ENCODE measurements at regions not wholly inside any gene's neighbourhood (a gene's known extent, or its start where the extent isn't known, plus 50 kb on each side); places are given as distances from the start of the nearest gene placed in this dataset.
A peak's percentile ranks its signal among the peaks of the same experiment; 100 is the strongest.

DNA sequence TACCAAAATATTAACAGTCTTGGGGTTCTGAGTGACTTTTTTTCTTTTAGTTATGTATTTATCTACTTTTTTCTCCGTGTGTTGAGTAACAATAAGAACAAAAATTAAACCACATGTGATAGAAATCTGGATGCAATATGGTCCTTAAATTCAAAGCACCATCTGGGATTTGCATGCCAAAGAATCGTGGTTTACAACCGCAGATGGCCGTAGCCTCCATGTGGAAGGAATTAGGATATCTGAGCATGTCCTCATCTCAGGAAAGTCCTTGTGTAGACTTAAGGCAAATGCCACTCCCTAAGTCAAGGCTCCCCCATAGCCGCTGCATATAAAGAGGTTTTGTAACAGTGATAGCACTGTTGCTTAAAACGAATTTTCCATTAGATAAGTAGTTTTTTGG, 304.0 kb downstream of the ZEB1 start:
- Histone ChIP-seq H3K27me3 (no peaks in the 10 kb centered on the region), H3K36me3 (no peaks in the 10 kb centered on the region), H3K27ac (no peak overlapping the region), H3K4me3 (no peak overlapping the region), H3K9me3 (replicated peaks) (peaks cover 10% of the 10 kb centered on the region), H3K4me1 (peaks cover 35% of the 10 kb centered on the region)
- DNase-seq, result peak in 1 of 2 experiments; percentile 28

- no peak overlapping the region for H3K4me3 ChIP-seq
- no peaks in the 10 kb centered on the region for H3K36me3 ChIP-seq
- peaks cover 10% of the 10 kb centered on the region for H3K9me3 ChIP-seq (replicated peaks)
- no peak for DNase-seq
- no peaks in the 10 kb centered on the region for H3K27me3 ChIP-seq
- H3K4me1 ChIP-seq, result peaks cover 37% of the 10 kb centered on the region
- H3K27ac ChIP-seq, result peak overlapping the region; percentile 82
Observed at GRCh38 chr10:31621733-31622132, 302.7 kb downstream of the ZEB1 start.

DNA sequence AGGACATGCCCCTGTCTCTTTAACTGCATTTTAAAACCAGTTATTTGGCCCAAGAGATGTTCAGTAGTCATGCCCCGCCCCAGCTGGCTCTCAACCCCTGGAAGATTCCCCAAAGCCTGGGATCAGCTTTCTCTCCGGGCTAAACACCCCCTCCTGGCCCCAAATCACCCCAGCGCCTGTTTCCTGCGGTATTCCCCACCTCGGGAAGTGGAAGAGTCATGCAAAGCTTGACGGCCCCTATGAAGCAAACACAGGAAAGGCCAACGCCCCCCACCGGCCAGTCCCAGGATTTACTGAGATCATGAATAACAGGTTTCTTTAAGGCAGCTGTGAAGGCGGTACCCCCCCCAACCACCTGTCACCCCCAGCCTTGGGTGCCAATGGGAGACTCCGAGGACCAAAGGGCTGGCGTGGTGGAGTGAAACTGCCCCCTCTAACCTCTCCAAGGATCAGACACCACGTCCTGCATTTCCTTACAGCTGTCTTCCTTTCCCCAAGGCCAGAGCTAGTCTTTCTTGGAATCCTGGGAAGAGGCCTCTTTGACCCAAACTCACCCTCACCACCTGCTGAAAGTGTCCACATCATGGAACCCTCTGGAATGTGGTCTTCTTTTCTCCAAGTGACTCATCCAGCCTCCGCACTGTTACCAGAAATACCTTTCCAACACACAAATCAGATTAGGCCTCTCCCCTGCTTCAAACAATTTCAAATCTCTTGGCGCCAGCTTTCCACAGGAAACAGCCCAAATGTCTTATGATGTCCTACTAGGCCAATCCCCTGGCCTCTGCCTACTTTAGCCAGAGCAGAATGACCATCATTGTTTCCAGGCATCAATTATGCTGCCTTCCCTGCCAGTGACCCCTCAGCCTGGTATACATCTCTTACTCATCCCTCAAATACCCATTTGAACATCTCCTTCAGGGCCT, 301.5 kb downstream of the ZEB1 start:
- Histone ChIP-seq H3K27ac (peak overlapping the region; percentile 82), H3K9me3 (replicated peaks) (no peaks in the 10 kb centered on the region; the same call in none of the 2 replicates), H3K36me3 (no peaks in the 10 kb centered on the region), H3K4me1 (peaks cover 37% of the 10 kb centered on the region), H3K4me3 (no peak overlapping the region), H3K27me3 (no peaks in the 10 kb centered on the region)
- peak; percentile 97 to 99 for DNase-seq

DNA sequence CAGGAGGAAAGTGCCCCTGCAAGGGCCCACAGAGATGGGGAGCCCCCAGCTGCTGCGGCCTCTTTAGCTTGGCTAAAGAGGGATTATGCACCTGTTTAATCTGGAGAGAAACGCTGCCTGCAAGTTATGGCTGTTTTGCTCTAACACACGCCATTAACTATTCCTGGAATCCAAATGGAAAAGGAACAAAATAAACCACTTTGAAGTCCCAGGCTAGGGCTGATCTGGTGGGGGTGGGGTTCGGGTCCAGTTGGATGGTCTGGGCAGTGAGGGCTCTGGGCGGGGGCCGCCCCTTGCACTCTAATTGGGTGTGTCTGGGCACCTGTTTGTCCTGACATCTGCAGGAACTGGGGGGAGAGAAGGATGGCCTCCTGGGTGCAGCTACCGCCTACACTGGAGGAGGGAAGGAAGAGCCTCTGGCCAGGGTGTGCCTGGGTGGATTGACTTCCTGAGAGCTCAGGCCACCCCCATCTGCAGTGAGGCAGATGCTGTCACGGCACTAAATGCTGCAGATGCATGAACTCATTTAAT, 300.6 kb downstream of the ZEB1 start:
- Histone ChIP-seq H3K27ac (peak overlapping the region; percentile 82), H3K9me3 (replicated peaks) (no peaks in the 10 kb centered on the region; the same call in 1 of the 2 replicates), H3K4me1 (peaks cover 37% of the 10 kb centered on the region), H3K4me3 (peak overlapping the region; percentile 13), H3K36me3 (no peaks in the 10 kb centered on the region), H3K27me3 (no peaks in the 10 kb centered on the region)
- peak; percentile 86 to 88 for DNase-seq

DNA sequence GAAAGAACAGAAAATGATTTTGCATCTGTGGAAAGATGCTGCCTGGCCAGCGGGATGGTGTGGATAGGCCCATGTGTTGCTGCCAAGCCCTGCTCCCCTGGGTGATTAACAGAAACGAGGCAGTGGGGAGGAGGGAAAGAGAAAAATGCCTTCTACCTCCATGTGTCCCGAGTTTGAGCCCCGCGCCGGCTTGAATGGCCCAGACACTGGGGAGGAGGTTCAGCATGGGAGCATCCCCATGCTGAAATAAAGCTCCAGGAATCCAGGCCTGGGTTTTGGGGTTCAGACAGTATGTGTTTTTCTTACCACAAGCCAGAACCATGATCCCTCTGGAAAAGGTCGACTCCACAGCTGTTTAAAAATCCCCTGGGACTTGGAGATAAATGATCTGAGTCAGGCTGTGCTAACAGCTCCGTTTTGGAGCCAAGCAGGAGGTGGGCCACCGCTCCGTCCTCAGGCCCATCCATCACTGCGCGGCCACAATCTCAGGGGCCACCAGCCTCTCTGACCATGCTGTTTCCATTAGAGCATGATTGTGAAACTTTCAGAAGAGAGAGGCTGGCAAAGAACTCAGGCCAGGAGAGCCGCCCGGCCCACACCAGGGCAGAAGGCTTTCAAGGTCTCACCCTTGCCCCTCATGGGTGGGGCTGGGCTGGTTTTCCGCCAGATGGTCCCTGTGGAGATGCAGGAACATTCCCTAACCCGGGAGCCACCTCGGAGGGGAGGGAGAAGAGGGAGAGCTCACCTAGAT, 299.7 kb downstream of the ZEB1 start:
- H3K9me3 ChIP-seq (replicated peaks), result no peaks in the 10 kb centered on the region
- peaks cover 37% of the 10 kb centered on the region for H3K4me1 ChIP-seq
- no peaks in the 10 kb centered on the region for H3K27me3 ChIP-seq
- peak overlapping the region; percentile 82 for H3K27ac ChIP-seq
- no peaks in the 10 kb centered on the region for H3K36me3 ChIP-seq
- peak overlapping the region; percentile 13 for H3K4me3 ChIP-seq
- peak; percentile 84 to 91 for DNase-seq

- H3K4me3 ChIP-seq, result no peak overlapping the region
- H3K36me3 ChIP-seq, result no peaks in the 10 kb centered on the region
- H3K9me3 ChIP-seq (replicated peaks), result no peaks in the 10 kb centered on the region
- DNase-seq, result no peak
- no peaks in the 10 kb centered on the region for H3K27me3 ChIP-seq
- H3K4me1 ChIP-seq, result peaks cover 37% of the 10 kb centered on the region
- H3K27ac ChIP-seq, result peak overlapping the region; percentile 82; the same call in 1 of the 2 replicates
Observed at GRCh38 chr10:31617757-31618156, 298.7 kb downstream of the ZEB1 start.

DNA sequence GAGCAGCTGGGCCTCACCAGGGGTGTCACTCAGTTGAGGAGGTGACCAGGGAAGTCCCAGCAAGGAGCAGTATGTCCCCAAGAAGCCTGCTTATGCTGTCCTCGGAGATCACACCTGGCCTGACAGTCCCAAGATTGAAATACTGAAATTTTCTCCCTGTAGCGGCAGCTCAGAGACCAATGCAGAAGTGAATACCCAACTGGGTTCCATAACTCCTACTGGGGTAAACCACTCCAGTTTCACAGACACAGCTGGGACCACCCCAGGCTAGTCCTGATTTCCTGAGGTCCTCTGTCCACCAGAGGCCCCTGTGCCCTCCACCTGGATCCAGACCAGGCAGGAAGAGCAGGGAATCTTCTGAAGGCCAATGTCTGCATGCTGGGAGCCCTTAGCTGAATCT, 298.1 kb downstream of the ZEB1 start:
- no peaks in the 10 kb centered on the region for H3K9me3 ChIP-seq (replicated peaks)
- no peak for DNase-seq
- H3K27ac ChIP-seq, result no peak overlapping the region
- H3K4me3 ChIP-seq, result no peak overlapping the region
- no peaks in the 10 kb centered on the region for H3K36me3 ChIP-seq
- no peaks in the 10 kb centered on the region for H3K27me3 ChIP-seq
- H3K4me1 ChIP-seq, result peaks cover 37% of the 10 kb centered on the region

DNA sequence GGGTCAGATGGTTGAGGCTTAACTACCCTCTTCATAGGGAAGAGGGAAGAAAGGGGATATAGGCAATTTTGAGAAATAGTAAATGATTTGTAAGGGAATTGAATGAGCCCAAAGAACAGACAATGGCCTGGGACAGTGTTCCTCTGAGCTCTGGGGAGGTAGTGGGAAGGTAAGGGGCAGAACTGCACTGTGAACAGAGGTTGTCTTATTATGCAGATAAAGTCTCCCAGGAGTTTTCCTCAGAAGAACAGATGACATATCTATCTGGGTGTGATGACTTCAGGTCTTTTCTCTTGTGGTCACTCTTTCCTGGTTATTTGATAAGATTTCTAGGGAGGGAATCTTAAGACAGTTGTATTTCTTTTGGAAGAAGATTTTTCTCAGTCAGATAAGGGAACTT, 296.1 kb downstream of the ZEB1 start:
- H3K4me1 ChIP-seq, result peaks cover 22% of the 10 kb centered on the region
- H3K27me3 ChIP-seq, result no peaks in the 10 kb centered on the region
- no peaks in the 10 kb centered on the region for H3K36me3 ChIP-seq
- no peak overlapping the region for H3K27ac ChIP-seq
- no peak for DNase-seq
- no peaks in the 10 kb centered on the region; the same call in 1 of the 2 replicates for H3K9me3 ChIP-seq (replicated peaks)
- H3K4me3 ChIP-seq, result no peak overlapping the region

- H3K9me3 ChIP-seq (replicated peaks), result no peaks in the 10 kb centered on the region; the same call in 1 of the 2 replicates
- no peak overlapping the region for H3K27ac ChIP-seq
- H3K4me3 ChIP-seq, result no peak overlapping the region
- peaks cover 17% of the 10 kb centered on the region for H3K4me1 ChIP-seq
- H3K36me3 ChIP-seq, result no peaks in the 10 kb centered on the region
- H3K27me3 ChIP-seq, result no peaks in the 10 kb centered on the region
- DNase-seq, result no peak
Observed at GRCh38 chr10:31614611-31615010, 295.6 kb downstream of the ZEB1 start.

DNA sequence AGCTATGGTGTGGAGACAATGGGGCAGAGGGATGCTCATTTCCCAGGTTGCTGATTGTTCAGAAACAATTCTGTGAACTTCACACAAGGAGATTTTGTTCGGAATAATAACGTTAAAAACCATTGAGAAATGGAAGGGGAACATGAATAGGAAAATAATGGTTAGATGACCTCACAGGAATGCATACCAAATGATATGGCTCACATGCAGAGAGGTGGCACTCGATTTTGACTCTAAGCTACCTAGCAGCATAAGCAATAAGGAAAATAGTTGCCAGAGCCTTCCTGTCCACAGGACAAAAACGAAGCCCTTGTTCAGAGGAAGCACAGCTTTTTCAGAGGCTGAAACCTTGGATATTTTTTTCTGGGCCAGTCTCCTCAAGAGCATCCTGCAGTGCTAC, 293.1 kb downstream of the ZEB1 start:
- no peak for DNase-seq
- Histone ChIP-seq H3K4me1 (no peaks in the 10 kb centered on the region), H3K36me3 (no peaks in the 10 kb centered on the region), H3K27ac (no peak overlapping the region), H3K9me3 (replicated peaks) (no peaks in the 10 kb centered on the region; the same call in 1 of the 2 replicates), H3K4me3 (no peak overlapping the region), H3K27me3 (no peaks in the 10 kb centered on the region)

- Histone ChIP-seq H3K27me3 (no peaks in the 10 kb centered on the region), H3K4me3 (no peak overlapping the region)
Observed at GRCh38 chr10:31611161-31611560, 292.1 kb downstream of the ZEB1 start.

DNA sequence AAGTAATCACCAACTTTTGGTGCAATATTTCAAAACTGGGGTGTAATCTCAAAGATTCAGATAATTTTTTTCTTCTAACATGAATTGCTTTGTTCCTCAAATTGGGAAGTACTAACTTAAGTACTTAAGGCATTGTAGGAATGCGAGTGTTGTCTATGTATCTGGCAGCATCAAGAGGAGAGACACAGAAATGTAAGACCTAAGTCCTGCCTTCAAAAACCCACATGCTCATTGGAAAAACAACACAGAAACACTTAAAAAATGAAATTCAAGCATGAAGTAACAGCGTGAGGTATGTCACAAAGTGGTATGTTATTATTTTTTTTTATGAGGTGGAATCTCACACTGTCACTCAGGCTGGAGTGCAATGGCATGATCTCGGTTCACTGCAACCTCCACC, 288.5 kb downstream of the ZEB1 start:
- Histone ChIP-seq H3K4me1 (peaks cover 11% of the 10 kb centered on the region), H3K36me3 (no peaks in the 10 kb centered on the region), H3K27ac (no peak overlapping the region), H3K9me3 (replicated peaks) (no peaks in the 10 kb centered on the region; the same call in 1 of the 2 replicates), H3K27me3 (no peaks in the 10 kb centered on the region), H3K4me3 (no peak overlapping the region)
- no peak for DNase-seq

More at GRCh38 chr10:31611161-31611560, 292.1 kb downstream of the ZEB1 start:
- Histone ChIP-seq H3K9me3 (replicated peaks) (no peaks in the 10 kb centered on the region; the same call in 1 of the 2 replicates), H3K27ac (no peak overlapping the region), H3K4me1 (no peaks in the 10 kb centered on the region), H3K36me3 (no peaks in the 10 kb centered on the region)
- no peak for DNase-seq

DNA sequence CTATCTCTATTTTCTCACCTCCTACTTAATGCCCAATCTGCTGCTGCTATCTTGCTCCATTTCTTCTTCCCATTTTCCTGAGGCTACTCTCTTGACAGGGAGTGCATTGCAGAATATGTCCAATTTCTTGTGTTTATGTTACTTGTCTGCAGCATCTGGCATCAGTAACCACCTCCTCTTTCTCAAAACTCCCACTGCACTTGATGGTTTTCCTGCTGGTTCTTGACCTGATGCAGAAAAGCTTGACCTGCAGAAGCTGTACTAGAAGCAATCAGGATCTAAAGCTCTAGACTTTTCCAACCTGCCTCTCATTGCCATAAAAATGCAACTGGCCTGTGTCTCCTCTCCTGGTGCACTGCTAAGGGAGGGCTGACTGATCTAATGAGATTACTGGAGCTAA, 287.8 kb downstream of the ZEB1 start:
- H3K36me3 ChIP-seq, result no peaks in the 10 kb centered on the region
- H3K27ac ChIP-seq, result no peak overlapping the region
- no peaks in the 10 kb centered on the region; the same call in 1 of the 2 replicates for H3K9me3 ChIP-seq (replicated peaks)
- DNase-seq, result no peak
- H3K4me3 ChIP-seq, result no peak overlapping the region
- H3K4me1 ChIP-seq, result peaks cover 15% of the 10 kb centered on the region
- H3K27me3 ChIP-seq, result no peaks in the 10 kb centered on the region

GRCh38 chr10:31605861-31606525, 287.0 kb downstream of the ZEB1 start:
- H3K4me1 ChIP-seq, result peaks cover 15% of the 10 kb centered on the region

More at GRCh38 chr10:31605861-31606525, 287.0 kb downstream of the ZEB1 start:
- Histone ChIP-seq H3K27ac (no peak overlapping the region), H3K36me3 (no peaks in the 10 kb centered on the region), H3K9me3 (replicated peaks) (no peaks in the 10 kb centered on the region; the same call in 1 of the 2 replicates), H3K27me3 (no peaks in the 10 kb centered on the region), H3K4me3 (no peak overlapping the region)
- DNase-seq, result no peak
